HG03159 (cell line): ENCODE measurements at regions not wholly inside any gene's neighbourhood (a gene's known extent, or its start where the extent isn't known, plus 50 kb on each side); places are given as distances from the start of the nearest gene placed in this dataset.
"Not testable (repeated sequence)": the region's sequence is repeated elsewhere in the genome, so short reads cannot be mapped to it uniquely, and the experiment has no call there.

ENCODE experiments used
- ATAC-seq: cut with Tn5 transposase; IDR thresholded peaks from one replicate; pipeline ENCODE4 v1.9.1; 2021; ENCODE audit warnings: mild to moderate bottlenecking, moderate library complexity; ENCODE audit not compliant: unreplicated experiment

- no peak for ATAC-seq
Observed at GRCh38 chr2:223283771-223284170, 231.8 kb downstream of the KCNE4 start.

GRCh38 chr2:223285370-223286265 is 233.6 kb downstream of the KCNE4 start:
- no peak for ATAC-seq

- ATAC-seq = no peak
Observed at GRCh38 chr2:223294756-223295155, 242.8 kb downstream of the KCNE4 start.

- no peak for ATAC-seq
Observed at GRCh38 chr2:223297788-223298187, 245.8 kb downstream of the KCNE4 start.

- ATAC-seq = not testable (repeated sequence)
Observed at GRCh38 chr2:223298329-223298728, 246.3 kb downstream of the KCNE4 start.

GRCh38 chr2:223300326-223300725 is 248.3 kb downstream of the KCNE4 start:
- ATAC-seq = no peak

- peak; percentile 75 for ATAC-seq
Observed at GRCh38 chr2:223306371-223306770, 254.4 kb downstream of the KCNE4 start.

GRCh38 chr2:223311889-223312680 is 260.1 kb downstream of the KCNE4 start:
- no peak for ATAC-seq

- ATAC-seq = no peak
Observed at GRCh38 chr2:223313101-223313500, 261.1 kb downstream of the KCNE4 start.

GRCh38 chr2:223314811-223315210 is 262.8 kb downstream of the KCNE4 start:
- ATAC-seq = no peak

- ATAC-seq = no peak
Observed at GRCh38 chr2:223315813-223316212, 263.8 kb downstream of the KCNE4 start.

- no peak for ATAC-seq
Observed at GRCh38 chr2:223316342-223316741, 264.4 kb downstream of the KCNE4 start.

GRCh38 chr2:223319601-223320000 is 267.6 kb downstream of the KCNE4 start:
- no peak for ATAC-seq

- ATAC-seq = no peak
Observed at GRCh38 chr2:223324402-223324801, 272.4 kb downstream of the KCNE4 start.

- ATAC-seq = no peak
Observed at GRCh38 chr2:223328578-223328977, 273.6 kb downstream of the SCG2 start.

- not testable (repeated sequence) for ATAC-seq
Observed at GRCh38 chr2:223330747-223331146, 271.4 kb downstream of the SCG2 start.

GRCh38 chr2:223338016-223338415 is 264.1 kb downstream of the SCG2 start:
- no peak for ATAC-seq

GRCh38 chr2:223357076-223357475 is 245.1 kb downstream of the SCG2 start:
- ATAC-seq = no peak

GRCh38 chr2:223363085-223363484 is 239.1 kb downstream of the SCG2 start:
- no peak for ATAC-seq

- no peak for ATAC-seq
Observed at GRCh38 chr2:223365158-223365679, 236.9 kb downstream of the SCG2 start.

- no peak for ATAC-seq
Observed at GRCh38 chr2:223366566-223366965, 235.6 kb downstream of the SCG2 start.

GRCh38 chr2:223368481-223368880 is 233.7 kb downstream of the SCG2 start:
- ATAC-seq = no peak
